Neural cell (in vitro differentiated cells): ENCODE measurements at regions not wholly inside any gene's neighbourhood (a gene's known extent, or its start where the extent isn't known, plus 50 kb on each side); places are given as distances from the start of the nearest gene placed in this dataset.

Source experiments
- H2AFZ ChIP-seq: fragments of 200-600, 300-800 bp; sonication (generic), shearing (Covaris generic); 2 replicates; pipeline ENCODE4 v1.6.0; 2014; ENCODE audit warnings: low read depth, mild to moderate bottlenecking, antibody characterized with exemption, low read length, moderate library complexity
- H3F3A ChIP-seq: fragments of 200-600 bp; shearing (Covaris generic); 2 replicates; pipeline ENCODE4 v1.6.1; 2016; ENCODE audit warnings: mild to moderate bottlenecking, moderate library complexity, mixed read lengths, antibody characterized with exemption, low read length; ENCODE audit not compliant: insufficient read depth, poor library complexity, severe bottlenecking
- H3K27ac ChIP-seq: fragments of 200-600, 300-800 bp; sonication (generic), shearing (Covaris generic); 2 replicates; pipeline ENCODE4 v1.5.1; 2014; ENCODE audit warnings: mild to moderate bottlenecking, low read length, moderate library complexity
- H3K27me3 ChIP-seq: fragments of 300-800, 200-600 bp; sonication (generic), shearing (Covaris generic); 2 replicates; pipeline ENCODE4 v1.6.0; 2014; ENCODE audit warnings: mild to moderate bottlenecking, low read depth, low read length, moderate library complexity; ENCODE audit not compliant: insufficient read depth
- H3K36me3 ChIP-seq: fragments of 300-800, 200-600 bp; sonication (generic), shearing (Covaris generic); 2 replicates; pipeline ENCODE4 v1.5.1; 2014; ENCODE audit warnings: mild to moderate bottlenecking, antibody characterized with exemption, low read length, moderate library complexity; ENCODE audit not compliant: insufficient read depth
- H3K4me2 ChIP-seq: fragments of 300-800, 200-600 bp; sonication (generic), shearing (Covaris generic); 2 replicates; pipeline ENCODE4 v1.6.0; 2014; ENCODE audit warnings: mild to moderate bottlenecking, low read length
- H3K4me3 ChIP-seq: fragments of 300-800, 200-600 bp; sonication (generic), shearing (Covaris generic); 2 replicates; pipeline ENCODE4 v1.5.1; 2014; ENCODE audit warnings: mild to moderate bottlenecking, low read length, moderate library complexity
- H3K79me2 ChIP-seq: fragments of 200-600 bp; shearing (Covaris generic); replicated peaks from 2 replicates; pipeline ENCODE4 v1.6.0; 2014; ENCODE audit warnings: mild to moderate bottlenecking, low read length, moderate library complexity; ENCODE audit not compliant: insufficient read depth
- H3K9ac ChIP-seq: fragments of 300-800, 200-600 bp; sonication (generic), shearing (Covaris generic); 2 replicates; pipeline ENCODE4 v1.6.1; 2016; ENCODE audit warnings: mild to moderate bottlenecking, low read length, mixed read lengths
- H3K9me2 ChIP-seq: fragments of 200-600 bp; shearing (Covaris generic); 2 replicates; pipeline ENCODE4 v1.6.1; 2016; ENCODE audit warnings: mild to moderate bottlenecking, low read length, mixed read lengths; ENCODE audit not compliant: insufficient read depth
- H3K9me3 ChIP-seq: fragments of 200-600, 300-800 bp; sonication (generic), shearing (Covaris generic); 2 replicates; pipeline ENCODE4 v1.6.1; 2016; ENCODE audit warnings: mild to moderate bottlenecking, mixed run types, low read length, moderate library complexity, mixed read lengths
- H4K20me1 ChIP-seq: fragments of 200-600 bp; shearing (Covaris generic); 2 replicates; pipeline ENCODE4 v1.6.1; 2016; ENCODE audit warnings: mild to moderate bottlenecking, mixed run types; ENCODE audit not compliant: insufficient read depth
- EP300 ChIP-seq: fragments of 450-650 bp; conservative IDR thresholded peaks from 2 replicates; pipeline ENCODE4 v1.6.1; 2014; ENCODE audit warnings: antibody characterized with exemption, mild to moderate bottlenecking, moderate library complexity; ENCODE audit not compliant: poor library complexity, severe bottlenecking
- EZH2 ChIP-seq: fragments of 200-600, 300-800 bp; shearing (Covaris generic), sonication (generic); IDR thresholded peaks from 2 replicates; pipeline ENCODE4 v1.6.1; 2014; ENCODE audit warnings: antibody characterized with exemption, low read length, borderline replicate concordance, mild to moderate bottlenecking; ENCODE audit not compliant: insufficient read depth, poor library complexity, severe bottlenecking
- MXI1 ChIP-seq: fragments of 450-650 bp; conservative IDR thresholded peaks from 2 replicates; pipeline ENCODE4 v1.6.1; 2014; ENCODE audit warnings: antibody characterized with exemption, mild to moderate bottlenecking; ENCODE audit not compliant: poor library complexity, severe bottlenecking
- POLR2AphosphoS5 ChIP-seq: IDR thresholded peaks from 2 replicates; pipeline ENCODE4 v1.6.1; 2012
- RAD21 ChIP-seq: fragments of 450-650 bp; conservative IDR thresholded peaks from 2 replicates; pipeline ENCODE4 v1.6.1; 2014; ENCODE audit warnings: antibody characterized with exemption, mild to moderate bottlenecking, moderate library complexity
- SMC3 ChIP-seq: fragments of 450-650 bp; conservative IDR thresholded peaks from 2 replicates; pipeline ENCODE4 v1.6.1; 2014; ENCODE audit warnings: antibody characterized with exemption, mild to moderate bottlenecking, moderate library complexity; ENCODE audit not compliant: poor library complexity
- TAF1 ChIP-seq: IDR thresholded peaks from 2 replicates; pipeline ENCODE4 v1.6.1; 2012; ENCODE audit warnings: low read depth
- TF ChIP-seq, protein P1 (sequence below): IDR thresholded peaks from 2 replicates; pipeline ENCODE4 v1.6.1; 2012; ENCODE audit warnings: borderline replicate concordance
- TF ChIP-seq, protein P2 (sequence below): fragments of 450-650 bp; IDR thresholded peaks from 2 replicates; pipeline ENCODE4 v1.5.1; 2014; ENCODE audit warnings: antibody characterized with exemption, mild to moderate bottlenecking, moderate library complexity; ENCODE audit not compliant: poor library complexity, severe bottlenecking

DNA sequence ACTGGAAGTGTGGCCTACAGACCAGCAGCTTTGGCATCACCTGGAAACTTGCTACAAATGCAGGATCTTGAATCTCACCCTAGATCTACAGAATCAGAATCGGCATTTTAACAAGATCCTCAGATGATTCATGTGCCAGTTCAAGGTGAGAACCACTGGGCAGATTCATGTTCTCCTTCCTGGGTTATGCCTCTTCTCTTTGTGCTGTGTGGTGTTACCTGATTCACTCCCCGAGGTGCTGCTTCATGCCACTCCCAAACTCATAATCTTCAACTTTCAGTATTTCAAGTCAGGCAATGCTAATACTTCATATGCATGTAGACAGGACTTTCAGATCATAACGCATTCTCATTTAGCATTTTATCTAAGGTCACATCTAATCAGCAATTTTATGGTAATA, 427.7 kb downstream of the FOXO1 start (continued):
- TF ChIP-seq EZH2 (no peak), RAD21 (no peak), EP300 (no peak)

DNA sequence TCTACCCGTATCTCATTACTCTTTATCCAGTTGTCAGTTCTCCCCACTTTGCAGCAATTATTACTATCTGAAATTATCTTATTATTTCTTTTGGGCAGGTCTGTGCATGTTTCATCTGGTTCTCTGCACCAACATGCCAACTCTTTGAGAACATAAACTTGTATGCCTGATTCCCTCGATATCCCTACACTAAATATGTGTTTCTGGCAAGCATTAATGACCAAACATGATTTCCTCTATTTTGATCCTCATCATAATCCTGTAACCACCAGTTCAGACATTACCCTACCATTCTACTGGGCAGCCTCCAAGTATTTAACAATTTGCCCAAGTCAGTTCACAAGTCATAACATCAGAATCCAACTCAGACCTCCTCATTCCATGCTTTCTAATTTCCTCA, 426.1 kb downstream of the FOXO1 start:
- no peak overlapping the region for H3K27ac ChIP-seq
- TF ChIP-seq, protein P1, sequence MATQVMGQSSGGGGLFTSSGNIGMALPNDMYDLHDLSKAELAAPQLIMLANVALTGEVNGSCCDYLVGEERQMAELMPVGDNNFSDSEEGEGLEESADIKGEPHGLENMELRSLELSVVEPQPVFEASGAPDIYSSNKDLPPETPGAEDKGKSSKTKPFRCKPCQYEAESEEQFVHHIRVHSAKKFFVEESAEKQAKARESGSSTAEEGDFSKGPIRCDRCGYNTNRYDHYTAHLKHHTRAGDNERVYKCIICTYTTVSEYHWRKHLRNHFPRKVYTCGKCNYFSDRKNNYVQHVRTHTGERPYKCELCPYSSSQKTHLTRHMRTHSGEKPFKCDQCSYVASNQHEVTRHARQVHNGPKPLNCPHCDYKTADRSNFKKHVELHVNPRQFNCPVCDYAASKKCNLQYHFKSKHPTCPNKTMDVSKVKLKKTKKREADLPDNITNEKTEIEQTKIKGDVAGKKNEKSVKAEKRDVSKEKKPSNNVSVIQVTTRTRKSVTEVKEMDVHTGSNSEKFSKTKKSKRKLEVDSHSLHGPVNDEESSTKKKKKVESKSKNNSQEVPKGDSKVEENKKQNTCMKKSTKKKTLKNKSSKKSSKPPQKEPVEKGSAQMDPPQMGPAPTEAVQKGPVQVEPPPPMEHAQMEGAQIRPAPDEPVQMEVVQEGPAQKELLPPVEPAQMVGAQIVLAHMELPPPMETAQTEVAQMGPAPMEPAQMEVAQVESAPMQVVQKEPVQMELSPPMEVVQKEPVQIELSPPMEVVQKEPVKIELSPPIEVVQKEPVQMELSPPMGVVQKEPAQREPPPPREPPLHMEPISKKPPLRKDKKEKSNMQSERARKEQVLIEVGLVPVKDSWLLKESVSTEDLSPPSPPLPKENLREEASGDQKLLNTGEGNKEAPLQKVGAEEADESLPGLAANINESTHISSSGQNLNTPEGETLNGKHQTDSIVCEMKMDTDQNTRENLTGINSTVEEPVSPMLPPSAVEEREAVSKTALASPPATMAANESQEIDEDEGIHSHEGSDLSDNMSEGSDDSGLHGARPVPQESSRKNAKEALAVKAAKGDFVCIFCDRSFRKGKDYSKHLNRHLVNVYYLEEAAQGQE = no peak
- TF ChIP-seq MXI1 (no peak), RAD21 (no peak), TAF1 (no peak), EP300 (no peak), SMC3 (no peak), EZH2 (no peak), POLR2AphosphoS5 (no peak)
- TF ChIP-seq, protein P2, sequence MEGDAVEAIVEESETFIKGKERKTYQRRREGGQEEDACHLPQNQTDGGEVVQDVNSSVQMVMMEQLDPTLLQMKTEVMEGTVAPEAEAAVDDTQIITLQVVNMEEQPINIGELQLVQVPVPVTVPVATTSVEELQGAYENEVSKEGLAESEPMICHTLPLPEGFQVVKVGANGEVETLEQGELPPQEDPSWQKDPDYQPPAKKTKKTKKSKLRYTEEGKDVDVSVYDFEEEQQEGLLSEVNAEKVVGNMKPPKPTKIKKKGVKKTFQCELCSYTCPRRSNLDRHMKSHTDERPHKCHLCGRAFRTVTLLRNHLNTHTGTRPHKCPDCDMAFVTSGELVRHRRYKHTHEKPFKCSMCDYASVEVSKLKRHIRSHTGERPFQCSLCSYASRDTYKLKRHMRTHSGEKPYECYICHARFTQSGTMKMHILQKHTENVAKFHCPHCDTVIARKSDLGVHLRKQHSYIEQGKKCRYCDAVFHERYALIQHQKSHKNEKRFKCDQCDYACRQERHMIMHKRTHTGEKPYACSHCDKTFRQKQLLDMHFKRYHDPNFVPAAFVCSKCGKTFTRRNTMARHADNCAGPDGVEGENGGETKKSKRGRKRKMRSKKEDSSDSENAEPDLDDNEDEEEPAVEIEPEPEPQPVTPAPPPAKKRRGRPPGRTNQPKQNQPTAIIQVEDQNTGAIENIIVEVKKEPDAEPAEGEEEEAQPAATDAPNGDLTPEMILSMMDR = no peak
- no peak overlapping the region for H3K4me2 ChIP-seq
- H3K9me2 ChIP-seq = no peaks in the 10 kb centered on the region
- H3K9ac ChIP-seq = no peak overlapping the region
- H3F3A ChIP-seq = no peaks in the 10 kb centered on the region
- H4K20me1 ChIP-seq = no peaks in the 10 kb centered on the region
- H3K27me3 ChIP-seq = no peaks in the 10 kb centered on the region
- H3K79me2 ChIP-seq = no peaks in the 10 kb centered on the region
- H3K36me3 ChIP-seq = no peaks in the 10 kb centered on the region
- peaks cover 2% of the 10 kb centered on the region for H3K9me3 ChIP-seq
- H2AFZ ChIP-seq = no peak overlapping the region
- H3K4me3 ChIP-seq = no peak overlapping the region

DNA sequence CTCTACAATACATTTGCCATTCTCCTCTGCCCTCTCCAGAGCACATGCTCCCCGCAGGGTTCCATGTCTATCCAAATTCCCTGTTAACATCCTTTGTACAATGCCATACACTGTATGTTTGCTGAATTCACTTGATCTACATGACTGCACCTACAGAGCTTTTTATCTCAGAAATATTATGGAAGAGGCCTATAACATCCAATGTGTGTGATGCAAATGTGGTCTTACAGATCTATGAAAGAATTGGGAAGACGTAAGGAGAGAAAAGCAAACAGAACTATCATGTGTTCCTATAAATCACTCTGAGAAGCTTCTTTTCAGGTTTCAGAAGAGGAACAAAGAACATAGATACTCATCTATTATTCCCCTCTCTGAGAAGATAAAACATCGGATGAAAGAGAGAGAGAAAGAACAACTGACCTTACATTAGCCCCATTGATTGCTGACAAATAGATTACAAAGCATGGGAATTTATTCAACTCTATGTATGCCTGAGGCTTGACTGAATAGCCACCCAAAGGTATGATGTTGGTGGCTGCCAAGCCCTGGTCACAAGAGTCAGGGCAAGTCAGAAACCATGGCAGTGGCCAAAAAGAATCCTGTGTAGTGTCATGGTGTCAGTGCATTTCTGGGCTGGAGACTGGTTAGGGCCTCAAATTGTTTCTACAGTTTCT, 425.2 kb downstream of the FOXO1 start:
- Histone ChIP-seq H3F3A (no peaks in the 10 kb centered on the region), H3K79me2 (no peaks in the 10 kb centered on the region), H2AFZ (no peak overlapping the region)

More for the DNA sequence above, 425.2 kb downstream of the FOXO1 start:
- TF ChIP-seq EZH2 = no peak
- TF ChIP-seq SMC3 = no peak
- no peak for TF ChIP-seq EP300
- TF ChIP-seq RAD21 = no peak
- TF ChIP-seq, protein P1 = no peak
- TF ChIP-seq TAF1 = no peak
- TF ChIP-seq POLR2AphosphoS5 = no peak
- TF ChIP-seq, protein P2 = no peak
- no peak for TF ChIP-seq MXI1
- H4K20me1 ChIP-seq = no peaks in the 10 kb centered on the region
- H3K9me3 ChIP-seq = peaks cover 2% of the 10 kb centered on the region
- no peaks in the 10 kb centered on the region for H3K36me3 ChIP-seq
- no peak overlapping the region for H3K9ac ChIP-seq
- H3K4me3 ChIP-seq = no peak overlapping the region
- no peak overlapping the region for H3K4me2 ChIP-seq
- H3K27ac ChIP-seq = no peak overlapping the region
- H3K9me2 ChIP-seq = no peaks in the 10 kb centered on the region
- no peaks in the 10 kb centered on the region for H3K27me3 ChIP-seq
